Thyroid gland (tissue), 4 donors: ENCODE measurements at regions not wholly inside any gene's neighbourhood (a gene's known extent, or its start where the extent isn't known, plus 50 kb on each side); places are given as distances from the start of the nearest gene placed in this dataset.
"Not testable (repeated sequence)": the region's sequence is repeated elsewhere in the genome, so short reads cannot be mapped to it uniquely, and the experiment has no call there.

Experiments
- CTCF ChIP-seq, 6 experiments: fragments of 200-600 bp in 3 of 6; fragments of 450-650 bp in 3 of 6; sonication (generic) in 3 of 6; IDR thresholded peaks; one replicate each; pipeline ENCODE4 v1.5.1; 2016 to 2019; ENCODE audit warnings: antibody characterized with exemption in 6 of 6, mild to moderate bottlenecking in 2 of 6, inconsistent platforms in 1 of 6, moderate library complexity in 1 of 6
- POLR2A ChIP-seq, 2 donors: fragments of 450-650 bp; IDR thresholded peaks; one replicate each; pipeline ENCODE4 v1.6.1; 2017; ENCODE audit warnings: antibody characterized with exemption in 2 of 2, mild to moderate bottlenecking in 2 of 2, moderate library complexity in 1 of 2

- TF ChIP-seq POLR2A, CTCF (IDR thresholded peaks at IDR 0.05): not testable (repeated sequence)
Measured at GRCh38 chrX:27292552-27292951, 170.6 kb downstream of the PPP4R3C start.
